ENCODE measurements at regions not wholly inside any gene's neighbourhood (a gene's known extent, or its start where the extent isn't known, plus 50 kb on each side); places are given as distances from the start of the nearest gene placed in this dataset.

DNA sequence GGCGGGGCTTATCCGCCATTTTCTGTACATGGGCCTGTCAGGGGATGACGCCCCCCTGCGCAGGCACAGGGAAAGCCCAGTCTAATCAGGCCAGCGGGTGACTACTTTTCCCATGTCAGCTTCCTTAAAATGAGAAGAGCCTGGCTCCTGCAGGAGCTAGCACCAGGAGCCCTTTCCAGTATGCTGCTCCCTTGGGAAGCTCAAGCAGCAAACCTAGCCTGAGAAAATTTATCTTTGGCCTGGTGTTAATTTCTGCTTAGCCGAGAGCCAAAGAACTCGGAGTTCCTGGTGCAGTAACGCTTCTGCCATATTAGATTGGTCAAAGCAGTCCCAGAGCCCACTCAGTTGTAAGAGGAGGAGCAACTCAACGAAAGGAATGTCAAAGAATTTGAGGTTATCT is 239.0 kb upstream of the PHYHIPL start:
- Mint-ChIP-seq H3K4me3 (no peak overlapping the region), H3K4me1 (no peaks in the 10 kb centered on the region), H3K27me3 (no peaks in the 10 kb centered on the region), H3K36me3 (ENCODE audit: low read depth) (no peaks in the 10 kb centered on the region), H3K27ac (no peak overlapping the region), H3K9me3 (ENCODE audit: low read depth) (no peaks in the 10 kb centered on the region)
- DNase-seq (no peak), ATAC-seq (no peak)
- CTCF ChIA-PET, result no interaction called here
- intact Hi-C loops (cut with DNase I, micrococcal nuclease), result no loop called here
- POLR2A ChIA-PET, result no interaction called here

- ChIA-PET CTCF (interaction anchor here (0.5 to 0.6 kb wide), 2 partner anchors 11 to 137 kb away, joined by 3 read pairs; no protein-coding TSS in a partner anchor), POLR2A (no interaction called here)
- intact Hi-C loops (cut with DNase I, micrococcal nuclease), result no loop called here
- Mint-ChIP-seq H3K9me3 (ENCODE audit: low read depth) (no peaks in the 10 kb centered on the region), H3K27me3 (peaks cover 6% of the 10 kb centered on the region), H3K4me1 (no peaks in the 10 kb centered on the region), H3K36me3 (ENCODE audit: low read depth) (no peaks in the 10 kb centered on the region), H3K27ac (no peak overlapping the region), H3K4me3 (no peak overlapping the region)
- DNase-seq (no peak), ATAC-seq (no peak)
Observed at GRCh38 chr10:58942724-58943123, 233.7 kb upstream of the PHYHIPL start.

DNA sequence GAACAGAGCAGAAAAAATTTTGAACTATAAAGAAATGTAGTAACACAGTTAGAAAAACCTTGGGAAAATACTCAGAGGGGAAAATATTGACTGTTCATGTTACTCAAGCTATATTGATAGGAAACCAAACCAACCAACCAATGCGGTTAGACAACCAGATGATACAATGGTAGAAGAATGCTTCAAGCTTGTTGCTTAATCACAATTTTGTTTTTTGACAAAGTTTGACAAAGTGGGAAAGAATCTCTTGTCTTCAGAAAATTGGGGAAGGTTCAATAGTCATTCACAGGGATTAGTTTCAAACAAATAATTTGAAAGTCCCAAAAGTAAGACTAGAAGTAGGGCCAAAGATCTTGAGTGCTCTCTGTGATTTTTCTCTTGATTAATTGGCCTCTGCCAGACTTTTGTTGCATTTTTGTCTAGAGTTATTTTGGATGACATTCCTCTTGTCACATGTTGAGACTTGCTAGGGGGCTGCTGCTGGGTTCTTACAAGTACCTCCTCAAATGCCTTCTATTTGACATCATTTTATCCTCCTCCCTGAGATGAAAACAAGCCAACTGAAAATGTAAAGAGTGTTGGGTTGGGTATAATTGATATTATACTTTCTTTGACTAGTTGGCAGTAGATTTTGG is 233.1 kb upstream of the PHYHIPL start:
- H3K27me3 Mint-ChIP-seq, result peaks cover 6% of the 10 kb centered on the region
- ChIA-PET POLR2A (no interaction called here), CTCF (interaction anchor here (0.5 to 0.6 kb wide), 2 partner anchors 10 to 136 kb away, joined by 3 read pairs; no protein-coding TSS in a partner anchor)
- H3K27ac Mint-ChIP-seq, result no peak overlapping the region
- ATAC-seq (no peak), DNase-seq (no peak)
- intact Hi-C loops (cut with DNase I, micrococcal nuclease), result no loop called here
- H3K36me3 Mint-ChIP-seq (ENCODE audit: low read depth), result no peaks in the 10 kb centered on the region
- no peaks in the 10 kb centered on the region for H3K4me1 Mint-ChIP-seq
- no peak overlapping the region for H3K4me3 Mint-ChIP-seq
- no peaks in the 10 kb centered on the region for H3K9me3 Mint-ChIP-seq (ENCODE audit: low read depth)

GRCh38 chr10:58943960-58944359 is 232.5 kb upstream of the PHYHIPL start:
- Mint-ChIP-seq H3K4me3 (no peak overlapping the region), H3K27ac (no peak overlapping the region), H3K36me3 (ENCODE audit: low read depth) (no peaks in the 10 kb centered on the region), H3K27me3 (peaks cover 6% of the 10 kb centered on the region), H3K9me3 (ENCODE audit: low read depth) (no peaks in the 10 kb centered on the region), H3K4me1 (no peaks in the 10 kb centered on the region)
- intact Hi-C loops (cut with DNase I, micrococcal nuclease), result no loop called here
- DNase-seq, result no peak
- ChIA-PET POLR2A (no interaction called here), CTCF (no interaction called here)
- ATAC-seq, result no peak

DNA sequence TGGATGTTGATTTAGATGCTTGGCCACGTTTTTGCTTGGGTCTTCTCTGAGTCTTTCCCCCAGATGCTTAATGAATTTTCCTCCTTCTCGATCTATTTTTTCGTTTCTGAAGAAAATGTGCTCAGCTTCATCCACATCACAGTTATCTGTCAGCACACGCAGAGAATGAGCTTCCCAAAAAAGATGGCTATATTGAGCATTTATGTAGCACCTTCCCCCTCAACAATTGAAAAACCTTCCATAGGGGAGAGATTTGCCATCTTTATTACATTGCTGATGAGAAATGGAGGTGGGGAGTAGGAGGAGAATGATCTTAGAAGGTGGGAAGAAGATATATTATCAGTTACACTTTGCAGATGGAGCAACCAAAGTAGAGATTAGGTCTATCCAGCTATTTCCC is 228.1 kb upstream of the PHYHIPL start:
- H3K4me3 Mint-ChIP-seq, result no peak overlapping the region
- CTCF ChIA-PET, result no interaction called here
- H3K36me3 Mint-ChIP-seq (ENCODE audit: low read depth), result no peaks in the 10 kb centered on the region
- peaks cover 8% of the 10 kb centered on the region for H3K27me3 Mint-ChIP-seq
- intact Hi-C loops (cut with DNase I, micrococcal nuclease), result no loop called here
- ATAC-seq (no peak), DNase-seq (no peak)
- POLR2A ChIA-PET, result no interaction called here
- H3K9me3 Mint-ChIP-seq (ENCODE audit: low read depth), result no peaks in the 10 kb centered on the region
- no peaks in the 10 kb centered on the region for H3K4me1 Mint-ChIP-seq
- no peak overlapping the region for H3K27ac Mint-ChIP-seq

DNA sequence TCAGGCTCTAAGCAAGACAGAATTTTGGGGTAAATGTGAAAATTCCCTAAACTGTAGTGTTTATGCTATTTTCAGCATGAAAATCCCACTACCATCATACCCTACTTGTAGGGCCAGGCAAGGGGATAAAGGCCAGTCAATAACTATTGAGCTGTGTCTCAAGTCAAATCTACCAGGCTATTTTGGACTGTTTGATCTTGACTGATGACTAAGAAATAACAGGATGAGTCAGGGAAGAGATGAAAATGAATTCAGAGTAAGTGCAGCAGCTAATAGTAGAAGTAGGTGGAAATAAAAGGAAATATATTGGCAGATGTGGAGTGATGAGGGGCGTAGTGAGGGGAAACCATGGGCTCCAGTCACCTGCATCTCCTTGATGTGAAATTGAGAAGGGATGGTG is 225.8 kb upstream of the PHYHIPL start:
- intact Hi-C loops (cut with DNase I, micrococcal nuclease), result loop anchor here (5.0 to 10.0 kb wide), 4 partner anchors 232 to 1084 kb away; no protein-coding TSS in a partner anchor
- Mint-ChIP-seq H3K4me1 (no peaks in the 10 kb centered on the region), H3K27me3 (peaks cover 4% of the 10 kb centered on the region), H3K27ac (no peak overlapping the region), H3K9me3 (ENCODE audit: low read depth) (no peaks in the 10 kb centered on the region), H3K4me3 (no peak overlapping the region), H3K36me3 (ENCODE audit: low read depth) (no peaks in the 10 kb centered on the region)
- no peak for ATAC-seq
- DNase-seq, result no peak
- ChIA-PET CTCF (no interaction called here), POLR2A (no interaction called here)

GRCh38 chr10:58951087-58951486 is 225.4 kb upstream of the PHYHIPL start:
- ChIA-PET CTCF (interaction anchor here (0.7 to 1.1 kb wide), 2 partner anchors 683 to 1082 kb away, joined by 3 read pairs; no protein-coding TSS in a partner anchor), POLR2A (no interaction called here)
- intact Hi-C loops (cut with DNase I, micrococcal nuclease), result loop anchor here (5.0 to 10.0 kb wide), 4 partner anchors 231 to 1084 kb away; no protein-coding TSS in a partner anchor
- no peaks in the 10 kb centered on the region for H3K36me3 Mint-ChIP-seq (ENCODE audit: low read depth)
- H3K4me1 Mint-ChIP-seq, result no peaks in the 10 kb centered on the region
- DNase-seq (no peak), ATAC-seq (no peak)
- no peak overlapping the region for H3K27ac Mint-ChIP-seq
- H3K27me3 Mint-ChIP-seq, result peaks cover 3% of the 10 kb centered on the region
- no peak overlapping the region for H3K4me3 Mint-ChIP-seq
- H3K9me3 Mint-ChIP-seq (ENCODE audit: low read depth), result no peaks in the 10 kb centered on the region

- ATAC-seq (no peak), DNase-seq (no peak)
- ChIA-PET CTCF (interaction anchor here (0.7 to 1.4 kb wide), 10 partner anchors 14 to 1082 kb away, joined by 3 to 4 read pairs (median 3); no protein-coding TSS in a partner anchor), POLR2A (no interaction called here)
- Mint-ChIP-seq H3K9me3 (ENCODE audit: low read depth) (no peaks in the 10 kb centered on the region), H3K27me3 (peaks cover 3% of the 10 kb centered on the region), H3K27ac (no peak overlapping the region), H3K4me1 (no peaks in the 10 kb centered on the region), H3K4me3 (no peak overlapping the region), H3K36me3 (ENCODE audit: low read depth) (no peaks in the 10 kb centered on the region)
- intact Hi-C loops (cut with DNase I, micrococcal nuclease), result loop anchor here (1.0 to 10.0 kb wide), 7 partner anchors 229 to 1083 kb away; no protein-coding TSS in a partner anchor
Observed at GRCh38 chr10:58951746-58952145, 224.7 kb upstream of the PHYHIPL start.

GRCh38 chr10:58952162-58952601 is 224.3 kb upstream of the PHYHIPL start:
- no peak overlapping the region for H3K4me3 Mint-ChIP-seq
- no peaks in the 10 kb centered on the region for H3K36me3 Mint-ChIP-seq (ENCODE audit: low read depth)

GRCh38 chr10:58952747-58953466 is 223.5 kb upstream of the PHYHIPL start:
- Mint-ChIP-seq H3K4me3 (no peak overlapping the region), H3K9me3 (ENCODE audit: low read depth) (no peaks in the 10 kb centered on the region), H3K27me3 (peaks cover 3% of the 10 kb centered on the region), H3K36me3 (ENCODE audit: low read depth) (no peaks in the 10 kb centered on the region), H3K27ac (no peak overlapping the region), H3K4me1 (no peaks in the 10 kb centered on the region)
- CTCF ChIA-PET, result interaction anchor here (0.5 to 1.4 kb wide), 11 partner anchors 10 to 671 kb away, joined by 3 to 4 read pairs (median 3); no protein-coding TSS in a partner anchor
- POLR2A ChIA-PET, result no interaction called here
- DNase-seq, result peak; percentile 29
- ATAC-seq, result no peak
- intact Hi-C loops (cut with DNase I, micrococcal nuclease), result loop anchor here (1.0 to 10.0 kb wide), 7 partner anchors 228 to 1082 kb away; no protein-coding TSS in a partner anchor

More at GRCh38 chr10:58952162-58952601, 224.3 kb upstream of the PHYHIPL start:
- intact Hi-C loops (cut with DNase I, micrococcal nuclease), result loop anchor here (1.0 to 10.0 kb wide), 7 partner anchors 229 to 1083 kb away; no protein-coding TSS in a partner anchor
- ChIA-PET POLR2A (no interaction called here), CTCF (interaction anchor here (0.6 to 1.4 kb wide), 10 partner anchors 14 to 1081 kb away, joined by 3 to 4 read pairs (median 3); no protein-coding TSS in a partner anchor)
- Mint-ChIP-seq H3K27me3 (peaks cover 3% of the 10 kb centered on the region), H3K9me3 (ENCODE audit: low read depth) (no peaks in the 10 kb centered on the region), H3K4me1 (no peaks in the 10 kb centered on the region), H3K27ac (no peak overlapping the region)
- ATAC-seq (no peak), DNase-seq (no peak)

DNA sequence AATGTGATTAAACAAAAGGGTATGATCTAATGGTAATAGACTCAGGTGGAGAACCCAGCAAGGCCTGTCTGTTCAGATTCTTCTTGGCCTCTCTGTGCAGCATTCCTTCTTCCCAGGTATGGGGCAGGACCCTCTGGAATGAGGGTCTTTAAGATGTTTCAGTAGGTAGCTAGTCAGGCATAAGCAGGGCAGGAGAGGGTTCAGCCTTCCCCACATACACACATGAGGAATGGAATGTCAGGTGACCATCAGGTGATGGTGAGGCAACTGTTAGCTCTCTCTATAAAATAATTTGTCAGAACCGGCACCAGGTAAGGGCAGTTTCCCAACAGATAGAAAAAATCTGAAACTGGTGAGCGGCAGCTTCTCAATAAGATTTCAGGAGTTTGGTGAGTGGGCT is 222.3 kb upstream of the PHYHIPL start:
- CTCF ChIA-PET, result no interaction called here
- H3K36me3 Mint-ChIP-seq (ENCODE audit: low read depth), result no peaks in the 10 kb centered on the region
- no peaks in the 10 kb centered on the region for H3K4me1 Mint-ChIP-seq
- peaks cover 3% of the 10 kb centered on the region for H3K27me3 Mint-ChIP-seq
- no peak overlapping the region for H3K4me3 Mint-ChIP-seq
- DNase-seq (no peak), ATAC-seq (no peak)
- intact Hi-C loops (cut with DNase I, micrococcal nuclease), result loop anchor here (5.0 to 10.0 kb wide), 4 partner anchors 228 to 1081 kb away; no protein-coding TSS in a partner anchor
- H3K27ac Mint-ChIP-seq, result no peak overlapping the region
- POLR2A ChIA-PET, result no interaction called here
- H3K9me3 Mint-ChIP-seq (ENCODE audit: low read depth), result no peaks in the 10 kb centered on the region
